Coronary artery (tissue), 2 donors: ENCODE measurements at regions not wholly inside any gene's neighbourhood (a gene's known extent, or its start where the extent isn't known, plus 50 kb on each side); places are given as distances from the start of the nearest gene placed in this dataset.

ENCODE experiments used
- DNase-seq: peaks from one replicate; pipeline ENCODE4 v3.0.0-alpha.2; 2017; ENCODE audit warnings: low spot score
- H3K27ac ChIP-seq, 2 donors: fragments of 200-600 bp; sonication (generic); one replicate each; pipeline ENCODE4 v1.5.1; 2016 to 2019
- H3K4me3 ChIP-seq: fragments of 200-600 bp; sonication (generic); 2 replicates; pipeline ENCODE4 v1.5.1; 2016; ENCODE audit warnings: mild to moderate bottlenecking, moderate library complexity
- CTCF ChIP-seq: fragments of 200-600 bp; sonication (generic); IDR thresholded peaks from one replicate; pipeline ENCODE4 v1.5.1; 2019; ENCODE audit warnings: antibody characterized with exemption

GRCh38 chr11:19558189-19558986, 154.2 kb upstream of the NAV2 start:
- DNase-seq: peak; percentile 66
- TF ChIP-seq CTCF: no peak
- H3K4me3 ChIP-seq: no peak overlapping the region
- H3K27ac ChIP-seq: no peak overlapping the region

- Histone ChIP-seq H3K4me3 (no peak overlapping the region), H3K27ac (no peak overlapping the region)
- DNase-seq: peak; percentile 76
- peak; percentile 80 for TF ChIP-seq CTCF
Measured at GRCh38 chr11:19557720-19558140, 154.9 kb upstream of the NAV2 start.

GRCh38 chr11:19557185-19557584, 155.5 kb upstream of the NAV2 start:
- no peak overlapping the region for H3K4me3 ChIP-seq
- H3K27ac ChIP-seq: no peak overlapping the region
- no peak for DNase-seq
- no peak for TF ChIP-seq CTCF

GRCh38 chr11:19555266-19555665, 157.4 kb upstream of the NAV2 start:
- no peak overlapping the region for H3K27ac ChIP-seq
- H3K4me3 ChIP-seq: no peak overlapping the region
- TF ChIP-seq CTCF: no peak
- DNase-seq: peak; percentile 58

GRCh38 chr11:19553683-19554333, 158.8 kb upstream of the NAV2 start:
- Histone ChIP-seq H3K4me3 (no peak overlapping the region), H3K27ac (no peak overlapping the region)
- DNase-seq: peak; percentile 79
- TF ChIP-seq CTCF: peak; percentile 79

- Histone ChIP-seq H3K27ac (no peak overlapping the region), H3K4me3 (no peak overlapping the region)
- DNase-seq: peak; percentile 19
- no peak for TF ChIP-seq CTCF
Measured at GRCh38 chr11:19552656-19553260, 159.9 kb upstream of the NAV2 start.
